ENCODE measurements at regions not wholly inside any gene's neighbourhood (a gene's known extent, or its start where the extent isn't known, plus 50 kb on each side); places are given as distances from the start of the nearest gene placed in this dataset.
"Not testable (repeated sequence)": the region's sequence is repeated elsewhere in the genome, so short reads cannot be mapped to it uniquely, and the experiment has no call there.

DNA sequence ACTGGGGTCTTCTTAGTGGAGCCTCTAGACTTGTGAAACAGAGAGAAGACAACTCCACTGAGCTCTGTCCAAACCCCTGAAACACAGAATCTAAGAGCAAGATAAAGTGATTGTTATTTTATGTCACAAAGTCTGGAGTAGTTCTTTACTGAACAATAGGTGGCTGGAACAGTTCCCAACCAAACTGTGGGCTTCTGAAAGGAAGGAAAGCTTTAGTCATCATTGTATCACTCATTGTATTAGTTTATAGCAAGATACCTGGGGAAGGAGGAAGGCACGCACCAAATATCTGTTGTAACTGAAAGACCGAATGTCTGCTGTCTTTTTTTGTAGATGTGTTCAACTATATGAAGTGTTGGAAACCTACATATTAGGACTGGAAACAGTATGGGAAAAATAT, 284.9 kb upstream of the TBX18 start:
- H3K27ac ChIP-seq (ENCODE audit: low read length in 2 of 2) = no peak overlapping the region
- TF ChIP-seq EZH2 (IDR thresholded peaks at IDR 0.05; ENCODE audit: borderline replicate concordance, insufficient read depth, low read depth, low read length, poor library complexity, severe bottlenecking) = no peak
- TF ChIP-seq, protein P1, sequence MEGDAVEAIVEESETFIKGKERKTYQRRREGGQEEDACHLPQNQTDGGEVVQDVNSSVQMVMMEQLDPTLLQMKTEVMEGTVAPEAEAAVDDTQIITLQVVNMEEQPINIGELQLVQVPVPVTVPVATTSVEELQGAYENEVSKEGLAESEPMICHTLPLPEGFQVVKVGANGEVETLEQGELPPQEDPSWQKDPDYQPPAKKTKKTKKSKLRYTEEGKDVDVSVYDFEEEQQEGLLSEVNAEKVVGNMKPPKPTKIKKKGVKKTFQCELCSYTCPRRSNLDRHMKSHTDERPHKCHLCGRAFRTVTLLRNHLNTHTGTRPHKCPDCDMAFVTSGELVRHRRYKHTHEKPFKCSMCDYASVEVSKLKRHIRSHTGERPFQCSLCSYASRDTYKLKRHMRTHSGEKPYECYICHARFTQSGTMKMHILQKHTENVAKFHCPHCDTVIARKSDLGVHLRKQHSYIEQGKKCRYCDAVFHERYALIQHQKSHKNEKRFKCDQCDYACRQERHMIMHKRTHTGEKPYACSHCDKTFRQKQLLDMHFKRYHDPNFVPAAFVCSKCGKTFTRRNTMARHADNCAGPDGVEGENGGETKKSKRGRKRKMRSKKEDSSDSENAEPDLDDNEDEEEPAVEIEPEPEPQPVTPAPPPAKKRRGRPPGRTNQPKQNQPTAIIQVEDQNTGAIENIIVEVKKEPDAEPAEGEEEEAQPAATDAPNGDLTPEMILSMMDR (IDR thresholded peaks at IDR 0.05) = no peak
- no peaks in the 10 kb centered on the region for H3K79me2 ChIP-seq (ENCODE audit: control insufficient read depth, insufficient read depth, low read length)
- H3K4me1 ChIP-seq (ENCODE audit: control insufficient read depth in 2 of 2, insufficient read depth in 2 of 2, low read length in 2 of 2) = no peaks in the 10 kb centered on the region
- no peak overlapping the region for H3K4me3 ChIP-seq (ENCODE audit: control extremely low read depth in 1 of 5, extremely low read depth in 1 of 5, insufficient read depth in 1 of 5, low read depth in 2 of 5, low read length in 4 of 5)
- Mint-ChIP-seq H3K9me3 (ENCODE audit: insufficient read depth) (no peaks in the 10 kb centered on the region), H3K4me1 (no peaks in the 10 kb centered on the region), H3K4me3 (no peak overlapping the region), H3K27me3 (no peaks in the 10 kb centered on the region), H3K27ac (no peak overlapping the region)
- intact Hi-C loops (cut with micrococcal nuclease) = no loop called here
- H2AFZ ChIP-seq (ENCODE audit: insufficient read depth, low read depth, low read length, poor library complexity, severe bottlenecking) = no peak overlapping the region
- H3K9me3 ChIP-seq (ENCODE audit: control extremely low read depth in 1 of 3, control insufficient read depth in 2 of 3, insufficient read depth in 1 of 3, low read length in 2 of 3) = peaks cover 0 to 2% (median 0%) of the 10 kb centered on the region in 3 donors
- POLR2A ChIA-PET = no interaction called here
- 83% methylated on average over 1 of the region's 2 CpGs for WGBS (ENCODE audit: insufficient coverage)
- no peak for DNase-seq
- H3K36me3 ChIP-seq (replicated peaks in 1 of 2; ENCODE audit: control extremely low read depth in 1 of 2, control insufficient read depth in 1 of 2, extremely low read depth in 1 of 2, insufficient read depth in 2 of 2, low read length in 1 of 2) = no peaks in the 10 kb centered on the region
- H3K9ac ChIP-seq (ENCODE audit: low read length) = no peak overlapping the region
- CTCF ChIA-PET = no interaction called here
- H3K4me2 ChIP-seq (replicated peaks; ENCODE audit: low read depth, low read length, poor library complexity, severe bottlenecking) = no peak overlapping the region
- no peak for ATAC-seq (ENCODE audit: low read depth)
- no peaks in the 10 kb centered on the region for H3K27me3 ChIP-seq (replicated peaks in 1 of 4; ENCODE audit: control extremely low read depth in 1 of 4, control insufficient read depth in 3 of 4, insufficient read depth in 4 of 4, low read length in 3 of 4)
- H4K20me1 ChIP-seq (ENCODE audit: control insufficient read depth, insufficient read depth, low read length, poor library complexity, severe bottlenecking) = no peaks in the 10 kb centered on the region

DNA sequence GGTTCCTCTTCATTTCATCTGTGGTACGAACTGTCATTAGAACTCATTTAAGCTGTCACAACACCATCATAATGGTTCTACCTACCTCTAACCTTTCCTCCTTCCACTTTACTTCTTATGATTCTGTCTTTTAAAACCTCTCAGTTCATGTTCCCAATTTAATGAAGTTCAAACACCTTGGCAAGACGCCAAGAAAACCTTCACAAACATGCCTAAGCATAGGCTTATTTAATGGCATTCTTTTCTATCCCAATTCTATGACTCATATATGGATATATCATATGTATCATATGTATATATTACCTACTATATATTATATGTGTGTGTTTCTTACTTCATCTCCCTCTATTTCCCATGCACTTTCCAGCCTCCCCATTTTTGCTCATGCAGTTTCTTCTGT, 283.4 kb upstream of the TBX18 start:
- Histone ChIP-seq H2AFZ (ENCODE audit: insufficient read depth, low read depth, low read length, poor library complexity, severe bottlenecking) (no peak overlapping the region), H3K4me2 (replicated peaks; ENCODE audit: low read depth, low read length, poor library complexity, severe bottlenecking) (no peak overlapping the region), H3K9ac (ENCODE audit: low read length) (no peak overlapping the region), H3K4me3 (ENCODE audit: control extremely low read depth in 1 of 5, extremely low read depth in 1 of 5, insufficient read depth in 1 of 5, low read depth in 2 of 5, low read length in 4 of 5) (no peak overlapping the region), H3K9me3 (ENCODE audit: control extremely low read depth in 1 of 3, control insufficient read depth in 2 of 3, insufficient read depth in 1 of 3, low read length in 2 of 3) (peaks cover 0 to 2% (median 0%) of the 10 kb centered on the region in 3 donors), H3K27ac (ENCODE audit: low read length in 2 of 2) (no peak overlapping the region), H3K4me1 (ENCODE audit: control insufficient read depth in 2 of 2, insufficient read depth in 2 of 2, low read length in 2 of 2) (no peaks in the 10 kb centered on the region), H4K20me1 (ENCODE audit: control insufficient read depth, insufficient read depth, low read length, poor library complexity, severe bottlenecking) (no peaks in the 10 kb centered on the region), H3K79me2 (ENCODE audit: control insufficient read depth, insufficient read depth, low read length) (no peaks in the 10 kb centered on the region), H3K36me3 (replicated peaks in 1 of 2; ENCODE audit: control extremely low read depth in 1 of 2, control insufficient read depth in 1 of 2, extremely low read depth in 1 of 2, insufficient read depth in 2 of 2, low read length in 1 of 2) (no peaks in the 10 kb centered on the region), H3K27me3 (replicated peaks in 1 of 4; ENCODE audit: control extremely low read depth in 1 of 4, control insufficient read depth in 3 of 4, insufficient read depth in 4 of 4, low read length in 3 of 4) (no peaks in the 10 kb centered on the region)
- Mint-ChIP-seq H3K9me3 (ENCODE audit: insufficient read depth) (no peaks in the 10 kb centered on the region), H3K4me1 (no peaks in the 10 kb centered on the region), H3K27ac (no peak overlapping the region), H3K4me3 (no peak overlapping the region), H3K27me3 (no peaks in the 10 kb centered on the region)
- intact Hi-C loops (cut with micrococcal nuclease) = no loop called here
- TF ChIP-seq, protein P1 (IDR thresholded peaks at IDR 0.05) = no peak
- no peak for TF ChIP-seq EZH2 (IDR thresholded peaks at IDR 0.05; ENCODE audit: borderline replicate concordance, insufficient read depth, low read depth, low read length, poor library complexity, severe bottlenecking)
- WGBS (ENCODE audit: insufficient coverage) = 88% methylated on average over 1 of the region's 2 CpGs
- DNase-seq (no peak), ATAC-seq (ENCODE audit: low read depth) (no peak)
- ChIA-PET POLR2A (no interaction called here), CTCF (no interaction called here)

- H3K27ac Mint-ChIP-seq; DNase-seq; H3K9ac ChIP-seq (ENCODE audit: low read length); H3K4me3 Mint-ChIP-seq; H3K27ac ChIP-seq (ENCODE audit: low read length in 2 of 2); H3K79me2 ChIP-seq (ENCODE audit: control insufficient read depth, insufficient read depth, low read length); H3K27me3 ChIP-seq (replicated peaks in 1 of 4; ENCODE audit: control extremely low read depth in 1 of 4, control insufficient read depth in 3 of 4, insufficient read depth in 4 of 4, low read length in 3 of 4); H3K36me3 ChIP-seq (replicated peaks in 1 of 2; ENCODE audit: control extremely low read depth in 1 of 2, control insufficient read depth in 1 of 2, extremely low read depth in 1 of 2, insufficient read depth in 2 of 2, low read length in 1 of 2); H3K9me3 Mint-ChIP-seq (ENCODE audit: insufficient read depth); H2AFZ ChIP-seq (ENCODE audit: insufficient read depth, low read depth, low read length, poor library complexity, severe bottlenecking); CTCF ChIA-PET; H3K4me2 ChIP-seq (replicated peaks; ENCODE audit: low read depth, low read length, poor library complexity, severe bottlenecking); intact Hi-C loops (cut with micrococcal nuclease); ATAC-seq (ENCODE audit: low read depth); H3K4me1 Mint-ChIP-seq; POLR2A ChIA-PET; H3K4me1 ChIP-seq (ENCODE audit: control insufficient read depth in 2 of 2, insufficient read depth in 2 of 2, low read length in 2 of 2); H3K27me3 Mint-ChIP-seq; H3K4me3 ChIP-seq (ENCODE audit: control extremely low read depth in 1 of 5, extremely low read depth in 1 of 5, insufficient read depth in 1 of 5, low read depth in 2 of 5, low read length in 4 of 5); H4K20me1 ChIP-seq (ENCODE audit: control insufficient read depth, insufficient read depth, low read length, poor library complexity, severe bottlenecking); H3K9me3 ChIP-seq (ENCODE audit: control extremely low read depth in 1 of 3, control insufficient read depth in 2 of 3, insufficient read depth in 1 of 3, low read length in 2 of 3): not testable (repeated sequence)
- no CpG with 5 or more reads among the region's 1 CpG for WGBS (ENCODE audit: insufficient coverage)
Observed at GRCh38 chr6:85045767-85046166, 281.4 kb upstream of the TBX18 start.

Data from B cell (primary cell).